ENCODE measurements at regions not wholly inside any gene's neighbourhood (a gene's known extent, or its start where the extent isn't known, plus 50 kb on each side); places are given as distances from the start of the nearest gene placed in this dataset.
A peak's percentile ranks its signal among the peaks of the same experiment; 100 is the strongest.

DNA sequence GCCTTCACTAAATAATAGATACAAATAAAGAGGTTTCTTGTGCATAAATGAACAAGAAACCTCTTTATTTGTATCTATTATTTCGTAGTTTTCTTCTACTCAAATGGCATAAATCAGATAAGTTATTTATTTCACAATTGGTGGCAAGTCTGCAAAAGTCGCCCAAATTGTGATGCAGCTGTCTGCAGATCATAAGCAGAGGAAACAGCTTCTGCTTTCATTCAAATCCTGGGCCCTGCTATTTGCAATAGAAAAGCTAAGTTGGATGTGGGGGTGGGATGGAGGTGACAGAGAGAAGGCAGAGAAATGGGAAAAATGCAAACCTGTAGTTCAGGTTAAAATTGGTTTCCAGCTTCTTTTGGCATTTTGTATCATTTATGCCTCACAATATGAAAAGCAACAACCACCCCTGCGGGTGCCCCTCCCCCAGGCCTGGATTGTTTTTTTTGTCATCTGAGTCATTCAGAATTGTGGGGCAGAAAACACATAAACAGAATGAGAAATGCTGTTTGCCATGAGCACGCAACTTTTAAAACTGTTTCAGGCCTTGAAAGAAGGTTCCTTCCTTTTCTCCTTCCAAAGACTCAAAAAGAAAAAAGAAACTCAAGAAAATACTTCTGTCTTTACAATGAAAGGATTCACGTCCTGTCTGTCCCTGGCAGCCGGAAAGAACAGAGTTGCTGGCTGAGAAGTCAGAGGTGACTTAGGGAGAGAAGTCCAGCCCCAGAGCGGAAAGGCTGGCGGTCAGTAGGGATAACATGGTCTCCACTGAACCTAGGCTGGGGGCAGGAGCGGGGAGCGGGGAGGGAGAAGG lies 132.9 kb downstream of the BAMBI start:
- DNase-seq (ENCODE audit: low spot score) = peak; percentile 33
- Histone ChIP-seq H3K4me3 (no peak overlapping the region), H3K27ac (no peak overlapping the region)
- TF ChIP-seq, protein P1, sequence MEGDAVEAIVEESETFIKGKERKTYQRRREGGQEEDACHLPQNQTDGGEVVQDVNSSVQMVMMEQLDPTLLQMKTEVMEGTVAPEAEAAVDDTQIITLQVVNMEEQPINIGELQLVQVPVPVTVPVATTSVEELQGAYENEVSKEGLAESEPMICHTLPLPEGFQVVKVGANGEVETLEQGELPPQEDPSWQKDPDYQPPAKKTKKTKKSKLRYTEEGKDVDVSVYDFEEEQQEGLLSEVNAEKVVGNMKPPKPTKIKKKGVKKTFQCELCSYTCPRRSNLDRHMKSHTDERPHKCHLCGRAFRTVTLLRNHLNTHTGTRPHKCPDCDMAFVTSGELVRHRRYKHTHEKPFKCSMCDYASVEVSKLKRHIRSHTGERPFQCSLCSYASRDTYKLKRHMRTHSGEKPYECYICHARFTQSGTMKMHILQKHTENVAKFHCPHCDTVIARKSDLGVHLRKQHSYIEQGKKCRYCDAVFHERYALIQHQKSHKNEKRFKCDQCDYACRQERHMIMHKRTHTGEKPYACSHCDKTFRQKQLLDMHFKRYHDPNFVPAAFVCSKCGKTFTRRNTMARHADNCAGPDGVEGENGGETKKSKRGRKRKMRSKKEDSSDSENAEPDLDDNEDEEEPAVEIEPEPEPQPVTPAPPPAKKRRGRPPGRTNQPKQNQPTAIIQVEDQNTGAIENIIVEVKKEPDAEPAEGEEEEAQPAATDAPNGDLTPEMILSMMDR (IDR thresholded peaks at IDR 0.05) = no peak

DNA sequence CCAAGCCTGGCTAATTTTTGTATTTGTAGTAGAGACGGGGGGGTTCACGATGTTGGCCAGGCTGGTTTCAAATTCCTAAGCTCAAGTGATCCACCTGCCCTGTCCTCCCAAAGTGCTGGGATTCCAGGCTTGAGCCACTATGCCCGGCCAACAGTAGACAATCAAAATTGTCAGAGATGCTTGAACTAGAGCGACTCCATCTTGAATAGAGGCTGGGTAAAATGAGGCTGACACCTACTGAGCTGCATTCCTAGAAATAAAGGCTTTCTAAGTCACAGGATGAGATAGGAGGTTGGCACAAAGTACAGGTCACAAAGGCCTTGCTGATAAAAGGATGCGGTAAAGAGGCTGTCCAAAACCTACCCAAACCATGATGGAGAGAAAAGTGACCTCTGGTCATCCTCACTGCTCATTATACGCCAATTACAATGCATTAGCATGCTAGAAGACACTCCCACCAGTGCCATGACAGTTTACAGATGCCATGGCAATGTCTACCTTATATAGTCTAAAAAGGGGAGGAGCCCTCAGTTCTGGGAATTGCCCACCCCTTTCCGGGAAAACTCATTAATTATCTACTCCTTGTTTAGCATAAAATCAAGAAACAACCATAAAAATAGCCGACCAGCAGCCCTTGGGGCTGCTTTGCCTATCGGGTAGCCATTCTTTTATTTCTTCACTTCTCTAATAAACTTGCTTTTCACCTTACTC lies 134.5 kb downstream of the BAMBI start:
- TF ChIP-seq, protein P1 (IDR thresholded peaks at IDR 0.05) = no peak
- Histone ChIP-seq H3K4me3 (no peak overlapping the region), H3K27ac (no peak overlapping the region)
- peak; percentile 11 for DNase-seq (ENCODE audit: low spot score)

DNA sequence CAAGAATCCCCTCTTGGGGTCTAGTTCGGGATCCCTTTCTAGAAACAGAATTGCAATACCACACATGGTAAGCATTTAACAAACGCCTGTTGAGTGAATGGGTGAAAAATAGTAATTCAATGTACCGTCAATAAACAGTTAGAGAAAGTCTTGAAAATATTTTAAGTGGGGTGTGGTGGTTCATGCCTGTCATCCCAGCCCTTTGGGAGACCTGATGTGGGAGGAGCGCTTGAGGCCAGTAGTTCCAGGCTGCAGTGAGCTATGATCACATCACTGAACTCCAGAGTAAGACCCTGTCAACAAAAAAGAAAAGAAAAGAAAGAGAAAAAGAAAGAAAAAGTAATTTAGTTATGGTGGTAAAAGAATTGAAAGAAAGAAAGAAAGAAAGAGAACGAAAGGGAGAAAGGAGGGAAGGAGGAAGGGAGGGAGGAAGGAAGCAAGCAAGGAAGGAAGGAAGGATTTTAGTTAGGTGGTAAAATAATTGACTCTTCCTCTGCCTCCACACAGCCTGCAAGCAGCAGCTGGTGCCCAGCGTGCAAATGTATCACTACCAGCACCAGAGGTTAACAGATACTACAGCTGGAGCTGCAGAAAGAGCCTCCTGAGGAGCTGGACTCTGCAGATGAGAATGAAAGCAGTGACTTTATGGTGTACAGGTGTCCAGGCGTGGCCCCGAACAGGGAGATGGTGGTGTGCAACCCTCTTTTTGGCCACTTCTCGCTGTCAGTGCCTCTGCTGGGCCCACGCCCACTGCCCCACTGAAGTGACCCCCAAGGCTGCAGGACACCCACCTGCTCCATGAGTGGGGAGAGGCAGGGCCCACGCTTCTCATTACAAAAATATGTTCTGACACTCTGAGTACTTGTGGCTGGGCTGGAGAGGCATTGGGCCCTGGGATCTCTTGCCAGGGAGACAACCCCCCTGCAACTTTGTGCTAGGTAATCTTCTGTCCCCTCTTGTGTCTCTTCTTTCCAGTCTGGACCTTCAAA lies 135.4 kb downstream of the BAMBI start:
- DNase-seq (ENCODE audit: low spot score) = no peak
- Histone ChIP-seq H3K27ac (no peak overlapping the region), H3K4me3 (no peak overlapping the region)
- TF ChIP-seq, protein P1 (IDR thresholded peaks at IDR 0.05) = no peak

- no peak for DNase-seq (ENCODE audit: low spot score)
- TF ChIP-seq, protein P1 (IDR thresholded peaks at IDR 0.05) = no peak
- Histone ChIP-seq H3K27ac (no peak overlapping the region), H3K4me3 (no peak overlapping the region)
Measured at GRCh38 chr10:28815681-28816080, 138.4 kb downstream of the BAMBI start.

DNA sequence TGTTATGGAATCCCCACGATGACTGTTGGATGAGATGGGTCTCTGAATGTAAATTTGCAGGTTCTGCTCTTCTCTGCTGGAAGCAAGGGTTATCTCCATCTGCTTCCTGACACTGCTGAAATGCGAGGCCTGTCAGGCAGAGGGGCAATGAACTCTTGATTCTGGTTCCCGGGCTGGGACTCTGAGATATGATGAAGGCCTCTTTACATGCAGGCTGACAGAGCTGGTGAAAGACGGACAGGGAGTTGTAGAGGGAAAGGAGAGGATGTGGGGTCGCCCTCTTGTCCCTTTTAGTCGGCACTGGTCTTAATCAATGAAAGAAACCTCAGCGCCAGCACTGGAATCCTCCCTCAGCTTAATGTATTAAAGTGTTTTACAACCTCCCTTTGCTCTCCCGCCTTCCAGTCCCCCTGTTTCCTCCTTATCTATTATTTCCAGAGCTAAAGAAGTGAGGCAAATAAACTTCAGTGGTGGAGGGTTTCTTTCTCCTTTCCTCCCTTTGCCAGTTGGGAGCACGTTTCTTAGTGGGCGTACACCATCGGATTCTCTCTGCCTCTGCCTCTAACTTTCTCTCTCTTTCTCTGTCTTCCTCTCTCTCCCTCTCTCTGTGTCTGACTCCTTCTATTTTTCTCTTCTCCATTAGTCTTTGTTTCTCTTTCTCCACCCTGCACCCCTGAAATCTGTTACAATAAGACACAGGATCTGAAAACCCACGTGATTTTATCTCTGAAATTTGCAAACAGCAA lies 145.6 kb downstream of the BAMBI start:
- Histone ChIP-seq H3K4me3 (no peak overlapping the region), H3K27ac (no peak overlapping the region)
- TF ChIP-seq, protein P1 (IDR thresholded peaks at IDR 0.05) = no peak
- DNase-seq (ENCODE audit: low spot score) = no peak

- H3K27ac ChIP-seq = no peak overlapping the region
- TF ChIP-seq, protein P1 (IDR thresholded peaks at IDR 0.05) = no peak
- DNase-seq (ENCODE audit: low spot score) = no peak
- no peak overlapping the region for H3K4me3 ChIP-seq
Measured at GRCh38 chr10:28823501-28824075, 146.3 kb downstream of the BAMBI start.
